B cell (primary cell): ENCODE measurements at regions not wholly inside any gene's neighbourhood (a gene's known extent, or its start where the extent isn't known, plus 50 kb on each side); places are given as distances from the start of the nearest gene placed in this dataset.

Experiments used
- ATAC-seq: fragments of 200-7000 bp; cut with Tn5 transposase; one replicate; pipeline ENCODE4 v1.10.0; 2021; ENCODE audit warnings: low read depth, mild to moderate bottlenecking, moderate number of reproducible peaks, moderate library complexity
- CTCF ChIA-PET: fragments of 350-600 bp; sonication (Branson Sonifier 250); formaldehyde crosslinking; loops from one replicate; lab custom pipeline; 2021; ENCODE audit warnings: antibody characterized with exemption, inconsistent platforms; lab: Charles Lee
- POLR2A ChIA-PET: fragments of 350-600 bp; sonication (Branson Sonifier 250); formaldehyde crosslinking; loops from one replicate; lab custom pipeline; 2021; ENCODE audit warnings: antibody characterized with exemption; lab: Charles Lee
- DNase-seq: peaks from one replicate; pipeline ENCODE4 v3.0.0; 2013
- H2AFZ ChIP-seq: 2 replicates; pipeline ENCODE4 v1.6.1; 2012; ENCODE audit warnings: mild to moderate bottlenecking, low read depth, low read length; ENCODE audit not compliant: insufficient read depth, poor library complexity, severe bottlenecking
- H3K27ac ChIP-seq, 2 donors: 1 replicate in 1 of 2; 2 replicates in 1 of 2; pipeline ENCODE4 v1.5.1; 2012 to 2013; ENCODE audit warnings: low read length in 2 of 2, mild to moderate bottlenecking in 2 of 2, moderate library complexity in 1 of 2
- H3K27me3 ChIP-seq, 4 experiments: fragments of 200-600 bp in 1 of 4; sonication (generic) in 1 of 4; replicated peaks in 1 of 4; 1 replicate in 2 of 4; 2 replicates in 2 of 4; pipeline versions ENCODE4 v1.6.1 to v1.7.0; 2013 to 2016; ENCODE audit warnings: low read length in 3 of 4, mild to moderate bottlenecking in 2 of 4, mixed read lengths in 1 of 4, moderate library complexity in 1 of 4; ENCODE audit not compliant: insufficient read depth in 4 of 4, control insufficient read depth in 3 of 4; ENCODE audit errors: control extremely low read depth in 1 of 4
- H3K36me3 ChIP-seq, 2 experiments: replicated peaks in 1 of 2; 1 replicate in 1 of 2; 2 replicates in 1 of 2; pipeline versions ENCODE4 v1.6.1 to v1.7.1; 2013; ENCODE audit warnings: low read length in 1 of 2; ENCODE audit not compliant: insufficient read depth in 2 of 2, control insufficient read depth in 1 of 2; ENCODE audit errors: control extremely low read depth in 1 of 2, extremely low read depth in 1 of 2
- H3K4me1 ChIP-seq, 2 donors: fragments of 200-600 bp in 1 of 2; sonication (generic) in 1 of 2; 1 replicate in 1 of 2; 2 replicates in 1 of 2; pipeline versions ENCODE4 v1.5.1 to v1.6.1; 2013 to 2017; ENCODE audit warnings: low read length in 2 of 2; ENCODE audit not compliant: control insufficient read depth in 2 of 2, insufficient read depth in 2 of 2
- H3K4me2 ChIP-seq: replicated peaks from 2 replicates; pipeline ENCODE3; 2012; ENCODE audit warnings: mild to moderate bottlenecking, low read depth, low read length; ENCODE audit not compliant: poor library complexity, severe bottlenecking
- H3K4me3 ChIP-seq, 5 experiments: fragments of 200-600 bp in 1 of 5; sonication (generic) in 1 of 5; 1 replicate in 3 of 5; 2 replicates in 2 of 5; pipeline versions ENCODE4 v1.5.1 to v1.7.0; 2011 to 2016; ENCODE audit warnings: low read length in 4 of 5, mild to moderate bottlenecking in 4 of 5, low read depth in 2 of 5, control low read depth in 1 of 5, moderate library complexity in 1 of 5; ENCODE audit not compliant: insufficient read depth in 1 of 5; ENCODE audit errors: control extremely low read depth in 1 of 5, extremely low read depth in 1 of 5
- H3K79me2 ChIP-seq: fragments of 200-600 bp; sonication (generic); one replicate; pipeline ENCODE4 v1.6.0; 2016; ENCODE audit warnings: low read length; ENCODE audit not compliant: control insufficient read depth, insufficient read depth
- H3K9ac ChIP-seq: fragments of 200-600 bp; sonication (generic); 2 replicates; pipeline ENCODE4 v1.6.1; 2017; ENCODE audit warnings: mild to moderate bottlenecking, low read length, moderate library complexity
- H3K9me3 ChIP-seq, 3 donors: one replicate each; pipeline versions ENCODE4 v1.6.1 to v1.7.1; 2013; ENCODE audit warnings: low read length in 2 of 3; ENCODE audit not compliant: control insufficient read depth in 2 of 3, insufficient read depth in 1 of 3; ENCODE audit errors: control extremely low read depth in 1 of 3
- H4K20me1 ChIP-seq: 2 replicates; pipeline ENCODE4 v1.6.0; 2012; ENCODE audit warnings: mild to moderate bottlenecking, low read length; ENCODE audit not compliant: insufficient read depth, control insufficient read depth, poor library complexity, severe bottlenecking
- H3K27ac Mint-ChIP-seq: one replicate; pipeline ENCODE4 v1.8.0; 2021; ENCODE audit warnings: mixed read lengths
- H3K27me3 Mint-ChIP-seq: one replicate; pipeline ENCODE4 v1.8.0; 2021; ENCODE audit warnings: mixed read lengths
- H3K4me1 Mint-ChIP-seq: one replicate; pipeline ENCODE4 v1.8.0; 2021; ENCODE audit warnings: mixed read lengths
- H3K4me3 Mint-ChIP-seq: one replicate; pipeline ENCODE4 v1.8.0; 2021; ENCODE audit warnings: mixed read lengths
- H3K9me3 Mint-ChIP-seq: one replicate; pipeline ENCODE4 v1.8.0; 2022; ENCODE audit warnings: mixed read lengths; ENCODE audit not compliant: insufficient read depth
- CTCF ChIP-seq: fragments of 200-600 bp; IDR thresholded peaks from one replicate; pipeline ENCODE4 v1.8.0; 2022; ENCODE audit warnings: antibody characterized with exemption, mild to moderate bottlenecking
- EZH2 ChIP-seq: IDR thresholded peaks from 2 replicates; pipeline ENCODE4 v1.6.1; 2012; ENCODE audit warnings: borderline replicate concordance, low read depth, mild to moderate bottlenecking, moderate library complexity, low read length; ENCODE audit not compliant: insufficient read depth, poor library complexity, severe bottlenecking
- WGBS: methylation state at CpG from one replicate; pipeline ENCODE4 v1.1.5; 2013; ENCODE audit warnings: missing lambda C conversion rate; ENCODE audit not compliant: insufficient coverage; 5-methylcytosine and 5-hydroxymethylcytosine counted together
- intact Hi-C: fragments of 100-400 bp; cut with micrococcal nuclease; formaldehyde crosslinking; loops from one replicate; pipeline ENCODE4 v1.10.0; 2022

DNA sequence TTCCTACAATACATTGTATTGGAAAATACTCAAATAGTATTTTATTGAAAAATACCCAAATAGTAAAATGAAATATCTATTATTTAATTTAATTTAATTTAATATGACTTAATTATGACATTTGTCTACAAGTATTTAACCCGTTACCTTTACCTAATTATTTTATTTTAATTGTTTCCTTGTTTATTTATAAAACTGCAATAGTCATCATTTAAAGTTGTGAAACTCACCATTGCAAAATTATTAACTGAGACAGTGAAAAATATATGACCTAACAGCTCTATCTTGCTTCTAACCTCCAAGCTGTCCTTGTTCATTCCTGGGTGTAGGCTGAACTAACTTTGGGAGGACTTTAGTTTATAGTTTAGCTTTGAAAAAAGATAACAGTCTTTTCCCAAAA lies 300.6 kb upstream of the POGK start:
- WGBS: no CpG with 5 or more reads among the region's 1 CpG
- Histone ChIP-seq H3K4me2 (no peak overlapping the region), H3K36me3 (no peaks in the 10 kb centered on the region), H2AFZ (no peak overlapping the region), H3K79me2 (no peaks in the 10 kb centered on the region), H3K9me3 (peaks cover 0 to 2% (median 0%) of the 10 kb centered on the region in 3 donors), H3K27ac (no peak overlapping the region), H3K27me3 (no peaks in the 10 kb centered on the region), H3K4me1 (no peaks in the 10 kb centered on the region), H3K4me3 (no peak overlapping the region), H3K9ac (no peak overlapping the region), H4K20me1 (no peaks in the 10 kb centered on the region)
- POLR2A ChIA-PET: no interaction called here
- Mint-ChIP-seq H3K9me3 (peaks cover 8% of the 10 kb centered on the region), H3K4me1 (no peaks in the 10 kb centered on the region), H3K27me3 (peaks cover 8% of the 10 kb centered on the region), H3K4me3 (no peak overlapping the region), H3K27ac (no peak overlapping the region)
- no peak for ATAC-seq
- intact Hi-C loops: no loop called here
- no peak for DNase-seq
- TF ChIP-seq CTCF: no peak
- no peak for TF ChIP-seq EZH2
- CTCF ChIA-PET: no interaction called here

DNA sequence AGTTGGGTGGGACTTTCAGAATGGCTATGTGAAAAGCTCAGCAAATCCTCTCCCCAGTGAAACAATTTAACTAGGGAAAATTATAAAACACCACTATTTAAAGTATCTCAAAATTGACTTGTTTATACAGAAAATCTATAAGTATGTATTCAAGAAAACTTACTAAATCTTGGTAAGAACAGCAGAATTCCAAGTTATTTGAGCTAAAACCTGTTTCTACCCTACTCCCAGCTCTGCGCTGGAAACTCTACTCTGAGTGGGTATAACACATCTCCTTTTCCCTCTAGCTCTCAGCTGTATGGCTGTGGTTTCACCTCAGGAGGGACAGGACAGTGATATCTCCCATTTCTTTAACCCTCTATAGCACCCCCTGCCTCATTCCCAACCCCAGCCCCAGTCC lies 295.2 kb upstream of the POGK start:
- H3K4me1 ChIP-seq: no peaks in the 10 kb centered on the region
- CTCF ChIA-PET: no interaction called here
- no peaks in the 10 kb centered on the region for H3K36me3 ChIP-seq
- H3K27me3 ChIP-seq: no peaks in the 10 kb centered on the region
- H3K4me3 ChIP-seq: no peak overlapping the region
- TF ChIP-seq CTCF: no peak
- no peak for TF ChIP-seq EZH2
- no peak overlapping the region for H2AFZ ChIP-seq
- Mint-ChIP-seq H3K4me3 (no peak overlapping the region), H3K4me1 (no peaks in the 10 kb centered on the region), H3K27ac (no peak overlapping the region), H3K9me3 (peaks cover 6% of the 10 kb centered on the region), H3K27me3 (peaks cover 4% of the 10 kb centered on the region)
- ATAC-seq: no peak
- no peaks in the 10 kb centered on the region for H3K79me2 ChIP-seq
- no peak overlapping the region for H3K27ac ChIP-seq
- H4K20me1 ChIP-seq: no peaks in the 10 kb centered on the region
- no peak for DNase-seq
- POLR2A ChIA-PET: no interaction called here
- H3K4me2 ChIP-seq: no peak overlapping the region
- 100% methylated on average over 1 of the region's 1 CpG for whole genome bisulfite sequencing
- intact Hi-C loops: no loop called here
- no peak overlapping the region for H3K9ac ChIP-seq
- peaks cover 0 to 1% (median 0%) of the 10 kb centered on the region in 3 donors for H3K9me3 ChIP-seq
